ENCODE measurements at regions not wholly inside any gene's neighbourhood (a gene's known extent, or its start where the extent isn't known, plus 50 kb on each side); places are given as distances from the start of the nearest gene placed in this dataset.

- Mint-ChIP-seq H3K27ac (no peak overlapping the region), H3K9me3 (no peaks in the 10 kb centered on the region), H3K36me3 (ENCODE audit: low read depth) (no peaks in the 10 kb centered on the region), H3K27me3 (peaks cover 16% of the 10 kb centered on the region), H3K4me3 (no peak overlapping the region), H3K4me1 (ENCODE audit: low read depth) (no peaks in the 10 kb centered on the region)
- no peak for DNase-seq
These were observed 136.5 kb upstream of the PDE10A start for GRCh38 chr6:165799391-165800153.

- H3K36me3 Mint-ChIP-seq (ENCODE audit: low read depth): no peaks in the 10 kb centered on the region
- no peak overlapping the region for H3K4me3 Mint-ChIP-seq
- no peaks in the 10 kb centered on the region for H3K4me1 Mint-ChIP-seq (ENCODE audit: low read depth)
- no peaks in the 10 kb centered on the region for H3K9me3 Mint-ChIP-seq
- no peak overlapping the region for H3K27ac Mint-ChIP-seq
- peaks cover 11% of the 10 kb centered on the region for H3K27me3 Mint-ChIP-seq
- DNase-seq: no peak
These were observed 135.9 kb upstream of the PDE10A start for GRCh38 chr6:165798991-165799390.

GRCh38 chr6:165794179-165794601 lies 131.1 kb upstream of the PDE10A start:
- no peaks in the 10 kb centered on the region for H3K9me3 Mint-ChIP-seq
- H3K4me3 Mint-ChIP-seq: no peak overlapping the region
- no peaks in the 10 kb centered on the region for H3K36me3 Mint-ChIP-seq (ENCODE audit: low read depth)
- DNase-seq: no peak
- H3K27ac Mint-ChIP-seq: no peak overlapping the region
- H3K4me1 Mint-ChIP-seq (ENCODE audit: low read depth): no peaks in the 10 kb centered on the region
- peaks cover 2% of the 10 kb centered on the region for H3K27me3 Mint-ChIP-seq

GRCh38 chr6:165793287-165793825 lies 130.3 kb upstream of the PDE10A start:
- Mint-ChIP-seq H3K27me3 (peaks cover 2% of the 10 kb centered on the region), H3K36me3 (ENCODE audit: low read depth) (no peaks in the 10 kb centered on the region), H3K4me3 (no peak overlapping the region), H3K27ac (no peak overlapping the region), H3K4me1 (ENCODE audit: low read depth) (no peaks in the 10 kb centered on the region), H3K9me3 (no peaks in the 10 kb centered on the region)
- DNase-seq: no peak

GRCh38 chr6:165791876-165792437 lies 128.9 kb upstream of the PDE10A start:
- Mint-ChIP-seq H3K4me3 (no peak overlapping the region), H3K27ac (no peak overlapping the region), H3K36me3 (ENCODE audit: low read depth) (no peaks in the 10 kb centered on the region), H3K4me1 (ENCODE audit: low read depth) (no peaks in the 10 kb centered on the region), H3K27me3 (peaks cover 2% of the 10 kb centered on the region), H3K9me3 (no peaks in the 10 kb centered on the region)
- DNase-seq: no peak

- H3K36me3 Mint-ChIP-seq (ENCODE audit: low read depth): no peaks in the 10 kb centered on the region
- no peak overlapping the region for H3K27ac Mint-ChIP-seq
- peaks cover 2% of the 10 kb centered on the region for H3K27me3 Mint-ChIP-seq
- H3K4me3 Mint-ChIP-seq: no peak overlapping the region
- DNase-seq: no peak
- no peaks in the 10 kb centered on the region for H3K4me1 Mint-ChIP-seq (ENCODE audit: low read depth)
- H3K9me3 Mint-ChIP-seq: no peaks in the 10 kb centered on the region
These were observed 128.3 kb upstream of the PDE10A start for GRCh38 chr6:165791306-165791705.

GRCh38 chr6:165782812-165783211 lies 119.8 kb upstream of the PDE10A start:
- Mint-ChIP-seq H3K4me1 (ENCODE audit: low read depth) (no peaks in the 10 kb centered on the region), H3K9me3 (no peaks in the 10 kb centered on the region), H3K4me3 (no peak overlapping the region), H3K27ac (no peak overlapping the region), H3K36me3 (ENCODE audit: low read depth) (no peaks in the 10 kb centered on the region), H3K27me3 (peaks cover 25% of the 10 kb centered on the region)
- DNase-seq: no peak

GRCh38 chr6:165782134-165782533 lies 119.1 kb upstream of the PDE10A start:
- Mint-ChIP-seq H3K4me3 (no peak overlapping the region), H3K27ac (no peak overlapping the region), H3K9me3 (no peaks in the 10 kb centered on the region), H3K27me3 (peaks cover 29% of the 10 kb centered on the region), H3K4me1 (ENCODE audit: low read depth) (no peaks in the 10 kb centered on the region), H3K36me3 (ENCODE audit: low read depth) (no peaks in the 10 kb centered on the region)
- DNase-seq: no peak

- Mint-ChIP-seq H3K4me3 (no peak overlapping the region), H3K36me3 (ENCODE audit: low read depth) (no peaks in the 10 kb centered on the region), H3K9me3 (no peaks in the 10 kb centered on the region), H3K27me3 (peaks cover 28% of the 10 kb centered on the region), H3K27ac (no peak overlapping the region), H3K4me1 (ENCODE audit: low read depth) (peaks cover 3% of the 10 kb centered on the region)
- DNase-seq: no peak
These were observed 114.6 kb upstream of the PDE10A start for GRCh38 chr6:165777680-165778079.

GRCh38 chr6:165776691-165777090 lies 113.7 kb upstream of the PDE10A start:
- Mint-ChIP-seq H3K4me3 (no peak overlapping the region), H3K4me1 (ENCODE audit: low read depth) (peaks cover 3% of the 10 kb centered on the region), H3K9me3 (no peaks in the 10 kb centered on the region), H3K36me3 (ENCODE audit: low read depth) (no peaks in the 10 kb centered on the region), H3K27me3 (peaks cover 30% of the 10 kb centered on the region), H3K27ac (no peak overlapping the region)
- DNase-seq: no peak

GRCh38 chr6:165775721-165776120 lies 112.7 kb upstream of the PDE10A start:
- H3K9me3 Mint-ChIP-seq: no peaks in the 10 kb centered on the region
- no peak overlapping the region for H3K4me3 Mint-ChIP-seq
- no peak for DNase-seq
- no peak overlapping the region for H3K27ac Mint-ChIP-seq
- H3K27me3 Mint-ChIP-seq: peaks cover 30% of the 10 kb centered on the region
- H3K4me1 Mint-ChIP-seq (ENCODE audit: low read depth): peaks cover 3% of the 10 kb centered on the region
- H3K36me3 Mint-ChIP-seq (ENCODE audit: low read depth): no peaks in the 10 kb centered on the region

GRCh38 chr6:165774903-165775601 lies 112.0 kb upstream of the PDE10A start:
- Mint-ChIP-seq H3K4me1 (ENCODE audit: low read depth) (peaks cover 3% of the 10 kb centered on the region), H3K4me3 (no peak overlapping the region), H3K36me3 (ENCODE audit: low read depth) (no peaks in the 10 kb centered on the region), H3K9me3 (no peaks in the 10 kb centered on the region), H3K27ac (no peak overlapping the region), H3K27me3 (peaks cover 30% of the 10 kb centered on the region)
- no peak for DNase-seq

- Mint-ChIP-seq H3K4me1 (ENCODE audit: low read depth) (peaks cover 3% of the 10 kb centered on the region), H3K27me3 (peaks cover 17% of the 10 kb centered on the region), H3K27ac (no peak overlapping the region), H3K36me3 (ENCODE audit: low read depth) (no peaks in the 10 kb centered on the region), H3K4me3 (no peak overlapping the region), H3K9me3 (no peaks in the 10 kb centered on the region)
- DNase-seq: no peak
These were observed 107.5 kb upstream of the PDE10A start for GRCh38 chr6:165770397-165771082.

GRCh38 chr6:165769884-165770283 lies 106.8 kb upstream of the PDE10A start:
- H3K27ac Mint-ChIP-seq: no peak overlapping the region
- no peaks in the 10 kb centered on the region for H3K4me1 Mint-ChIP-seq (ENCODE audit: low read depth)
- no peak for DNase-seq
- H3K36me3 Mint-ChIP-seq (ENCODE audit: low read depth): no peaks in the 10 kb centered on the region
- H3K9me3 Mint-ChIP-seq: no peaks in the 10 kb centered on the region
- no peak overlapping the region for H3K4me3 Mint-ChIP-seq
- peaks cover 10% of the 10 kb centered on the region for H3K27me3 Mint-ChIP-seq
